Ovary (tissue), 3 donors: ENCODE measurements at regions not wholly inside any gene's neighbourhood (a gene's known extent, or its start where the extent isn't known, plus 50 kb on each side); places are given as distances from the start of the nearest gene placed in this dataset.

ENCODE experiments used
- EP300 ChIP-seq: sonication (generic); formaldehyde crosslinking; IDR thresholded peaks from one replicate; pipeline ENCODE4 v1.6.1; 2017; ENCODE audit warnings: antibody characterized with exemption
- POLR2A ChIP-seq: fragments of 450-650 bp; IDR thresholded peaks from one replicate; pipeline ENCODE4 v1.6.1; 2017; ENCODE audit warnings: antibody characterized with exemption, mild to moderate bottlenecking, moderate library complexity
- TF ChIP-seq, protein P1 (sequence below), 3 donors: fragments of 450-650 bp in 2 of 3; fragments of 200-600 bp in 1 of 3; IDR thresholded peaks; one replicate each; pipeline versions ENCODE4 v1.5.1 to v1.8.0; 2016 to 2022; ENCODE audit warnings: antibody characterized with exemption in 3 of 3, mild to moderate bottlenecking in 1 of 3
- donor health status: DM: no; HTN: no; CAD: no.

DNA sequence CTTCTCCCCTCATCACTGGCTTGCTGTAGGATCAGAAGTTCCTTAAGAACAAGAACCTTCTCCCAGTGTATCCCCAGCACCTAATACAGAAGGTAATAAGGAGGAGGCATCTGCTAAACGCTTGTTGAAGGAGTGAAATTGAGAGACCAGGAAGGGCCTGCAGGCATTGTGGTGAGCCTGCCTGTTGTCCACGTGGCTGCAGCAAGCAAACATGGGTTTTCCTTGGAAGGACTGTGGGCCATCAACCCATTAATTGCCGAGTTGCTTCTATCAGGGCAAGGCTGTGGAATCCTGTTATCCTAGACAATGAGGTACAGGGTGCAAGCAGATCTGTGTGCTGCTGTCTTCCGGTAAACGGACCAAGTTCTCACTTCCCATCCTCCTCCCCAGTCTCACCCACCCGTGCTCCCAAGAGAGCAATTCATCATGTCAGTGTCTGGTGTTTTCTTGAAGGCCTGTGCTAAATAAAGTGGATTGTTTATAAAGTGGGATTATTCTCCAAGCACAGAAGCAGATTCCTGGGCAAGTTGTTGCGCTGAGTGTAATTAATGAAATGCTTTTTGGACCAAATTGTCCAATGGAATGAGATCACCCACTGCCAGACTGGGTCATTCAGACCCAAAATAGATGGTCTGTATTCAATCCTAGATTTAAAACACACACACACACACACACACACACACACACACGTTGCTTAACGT lies 164.6 kb upstream of the CDYL start:
- TF ChIP-seq, protein P1, sequence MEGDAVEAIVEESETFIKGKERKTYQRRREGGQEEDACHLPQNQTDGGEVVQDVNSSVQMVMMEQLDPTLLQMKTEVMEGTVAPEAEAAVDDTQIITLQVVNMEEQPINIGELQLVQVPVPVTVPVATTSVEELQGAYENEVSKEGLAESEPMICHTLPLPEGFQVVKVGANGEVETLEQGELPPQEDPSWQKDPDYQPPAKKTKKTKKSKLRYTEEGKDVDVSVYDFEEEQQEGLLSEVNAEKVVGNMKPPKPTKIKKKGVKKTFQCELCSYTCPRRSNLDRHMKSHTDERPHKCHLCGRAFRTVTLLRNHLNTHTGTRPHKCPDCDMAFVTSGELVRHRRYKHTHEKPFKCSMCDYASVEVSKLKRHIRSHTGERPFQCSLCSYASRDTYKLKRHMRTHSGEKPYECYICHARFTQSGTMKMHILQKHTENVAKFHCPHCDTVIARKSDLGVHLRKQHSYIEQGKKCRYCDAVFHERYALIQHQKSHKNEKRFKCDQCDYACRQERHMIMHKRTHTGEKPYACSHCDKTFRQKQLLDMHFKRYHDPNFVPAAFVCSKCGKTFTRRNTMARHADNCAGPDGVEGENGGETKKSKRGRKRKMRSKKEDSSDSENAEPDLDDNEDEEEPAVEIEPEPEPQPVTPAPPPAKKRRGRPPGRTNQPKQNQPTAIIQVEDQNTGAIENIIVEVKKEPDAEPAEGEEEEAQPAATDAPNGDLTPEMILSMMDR (IDR thresholded peaks at IDR 0.05): no peak
- no peak for TF ChIP-seq POLR2A
- no peak for TF ChIP-seq EP300
